ENCODE measurements at regions not wholly inside any gene's neighbourhood (a gene's known extent, or its start where the extent isn't known, plus 50 kb on each side); places are given as distances from the start of the nearest gene placed in this dataset.

- TF ChIP-seq CTCF (IDR thresholded peaks at IDR 0.05; ENCODE audit: low read depth, low read length, missing input control) (no peak), YY1 (IDR thresholded peaks at IDR 0.05) (no peak), TAF1 (conservative IDR thresholded peaks at IDR 0.05) (no peak), SP1 (IDR thresholded peaks at IDR 0.05) (no peak), RAD21 (IDR thresholded peaks at IDR 0.05) (no peak), HNF4A (conservative IDR thresholded peaks at IDR 0.05) (no peak), JUND (IDR thresholded peaks at IDR 0.05) (no peak), REST (IDR thresholded peaks at IDR 0.05) (no peak), EGR1 (IDR thresholded peaks at IDR 0.05; ENCODE audit: low read depth in 2 of 2) (no peak)
Observed at GRCh38 chr10:128483216-128483615, 357.0 kb upstream of the MKI67 start.

Data from liver (tissue), 3 donors.